GM19395 (cell line): ENCODE measurements at regions not wholly inside any gene's neighbourhood (a gene's known extent, or its start where the extent isn't known, plus 50 kb on each side); places are given as distances from the start of the nearest gene placed in this dataset.

Experiments
- ATAC-seq: cut with Tn5 transposase; IDR thresholded peaks from one replicate; pipeline ENCODE4 v1.9.1; 2021; ENCODE audit warnings: mild to moderate bottlenecking, moderate library complexity; ENCODE audit not compliant: unreplicated experiment

- ATAC-seq: no peak
Observed at GRCh38 chr7:12783421-12784095, 96.1 kb downstream of the ARL4A start.

DNA sequence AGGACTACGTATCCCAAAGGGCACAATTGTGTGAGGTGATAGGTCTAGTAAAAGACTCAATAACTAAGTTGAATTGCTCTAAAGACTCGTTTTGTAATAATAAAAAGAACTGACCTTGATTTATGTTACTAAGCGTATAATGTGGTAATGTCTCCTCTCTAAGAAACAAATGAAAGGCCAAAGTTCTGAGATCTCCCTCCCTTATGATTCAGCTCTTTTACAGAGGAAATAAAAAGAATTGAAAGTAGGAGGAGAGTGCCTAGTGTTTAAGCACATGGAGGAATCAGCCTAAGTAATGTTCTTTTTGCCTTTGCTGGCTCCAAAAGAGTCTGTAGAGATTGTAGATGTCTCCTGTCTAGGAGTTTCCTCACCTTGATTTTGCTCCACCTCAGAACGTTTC lies 98.0 kb downstream of the ARL4A start:
- ATAC-seq: no peak

DNA sequence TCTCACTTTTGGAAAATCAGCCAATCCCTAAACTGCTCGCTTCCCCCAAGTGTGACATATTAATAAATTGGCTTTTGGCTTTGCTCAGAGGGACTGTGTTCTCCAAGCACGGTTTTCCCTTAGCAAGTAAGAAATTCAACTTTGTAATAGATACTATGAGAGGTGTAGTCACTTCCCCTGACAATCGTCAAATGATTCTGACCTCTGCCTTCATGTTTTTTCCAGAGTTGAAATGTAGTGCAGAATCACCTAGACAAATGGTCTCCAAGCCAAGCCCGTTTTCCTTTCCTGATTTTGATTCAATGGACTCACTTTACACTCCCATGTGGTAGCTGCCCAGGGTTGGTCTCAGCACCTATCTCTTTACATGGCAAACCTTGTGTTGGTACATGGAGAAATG lies 99.1 kb downstream of the ARL4A start:
- ATAC-seq: no peak

GRCh38 chr7:12788171-12788570 lies 100.7 kb downstream of the ARL4A start:
- ATAC-seq: no peak

GRCh38 chr7:12788591-12788990 lies 101.2 kb downstream of the ARL4A start:
- no peak for ATAC-seq

- ATAC-seq: no peak
Observed at GRCh38 chr7:12794722-12795302, 107.4 kb downstream of the ARL4A start.

DNA sequence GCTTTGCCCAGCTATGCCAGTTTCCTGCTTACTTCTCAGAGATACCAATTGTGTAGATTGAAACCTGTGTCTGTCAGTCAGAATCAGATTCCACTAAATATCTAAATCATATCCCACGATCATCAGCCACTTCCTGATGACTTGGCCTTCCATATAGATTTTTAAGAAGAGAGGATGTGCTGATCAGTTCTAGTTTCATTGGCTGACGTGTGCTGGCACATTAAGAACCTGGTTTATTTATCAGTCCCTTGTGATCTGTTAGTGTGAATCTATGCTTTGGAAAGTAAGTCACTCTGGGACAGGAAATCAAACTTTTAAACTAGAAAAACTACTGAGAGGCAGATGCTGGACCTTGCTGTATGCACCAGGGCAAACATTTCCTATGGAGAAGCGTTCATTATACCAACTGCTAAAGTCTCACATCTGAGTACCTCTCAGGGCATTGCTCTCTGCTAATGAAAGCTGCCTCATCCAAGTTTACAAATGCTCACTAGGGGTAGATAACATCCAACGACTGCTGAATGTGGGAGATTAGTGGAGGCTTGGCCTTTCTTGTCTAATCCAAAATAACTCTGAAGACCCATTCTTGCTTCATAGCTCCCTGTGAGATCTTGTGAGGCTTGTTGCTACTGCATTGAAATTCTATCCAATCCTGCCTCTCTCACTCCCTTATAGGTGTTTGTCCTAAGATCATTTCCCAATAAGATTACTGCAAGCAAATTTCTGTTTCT lies 109.1 kb downstream of the ARL4A start:
- no peak for ATAC-seq

DNA sequence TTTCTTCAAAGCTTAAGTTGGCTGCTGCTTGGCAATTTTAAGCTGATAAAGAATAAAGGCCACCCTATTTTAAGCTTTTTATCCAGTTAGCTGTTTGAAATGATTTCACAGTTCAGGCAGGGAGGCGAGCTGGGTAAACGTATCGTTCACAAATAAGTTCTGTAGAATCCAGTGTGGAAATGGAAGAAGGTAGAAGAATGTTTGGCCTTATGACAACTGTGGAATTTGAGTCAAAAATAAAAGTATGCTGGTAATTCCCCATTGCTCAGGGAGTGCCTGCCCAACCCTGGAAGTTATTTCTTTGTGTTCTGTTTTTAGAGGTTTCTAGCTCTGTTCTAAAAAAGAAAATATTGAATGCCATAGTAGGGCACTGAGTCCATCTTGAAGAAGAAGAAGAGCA lies 113.1 kb downstream of the ARL4A start:
- no peak for ATAC-seq

GRCh38 chr7:12801107-12801506 lies 113.7 kb downstream of the ARL4A start:
- ATAC-seq: no peak

DNA sequence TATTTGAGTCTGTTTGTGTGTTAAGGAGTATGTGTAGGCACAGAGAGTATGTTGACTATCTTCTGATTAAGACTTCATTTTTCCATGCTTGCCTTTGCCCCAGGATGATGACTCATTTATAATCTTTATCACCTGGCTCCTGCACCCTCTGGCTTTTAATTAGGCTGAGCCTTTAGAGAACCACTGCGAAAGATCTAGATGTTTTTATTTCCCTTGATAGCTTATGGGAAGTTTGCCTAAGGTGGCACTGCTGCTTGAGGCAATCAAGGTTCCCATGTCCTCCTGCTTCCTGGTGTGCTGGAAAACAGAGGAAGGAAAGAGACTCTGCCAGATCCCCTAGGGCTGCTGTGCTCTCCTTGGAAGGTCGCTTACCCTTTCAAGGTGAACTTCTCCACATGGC lies 114.6 kb downstream of the ARL4A start:
- no peak for ATAC-seq

DNA sequence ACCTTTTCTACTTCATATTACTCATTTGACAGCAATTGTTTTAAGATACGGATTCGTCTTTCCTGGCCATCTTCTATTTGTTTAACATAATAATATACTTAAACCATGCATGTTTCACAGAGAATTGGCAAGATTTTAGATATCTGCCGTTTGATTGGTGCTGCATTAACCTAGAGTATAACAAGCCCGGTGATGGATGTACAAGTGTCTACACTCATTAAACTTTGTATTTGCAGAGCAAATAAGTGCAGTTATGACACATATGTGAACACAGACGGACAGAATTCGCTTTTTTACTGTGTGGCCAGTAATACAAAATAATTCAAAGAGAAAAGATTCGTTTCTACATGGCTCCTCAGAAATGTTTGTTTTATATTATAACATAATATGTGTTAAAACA lies 116.1 kb downstream of the ARL4A start:
- ATAC-seq: no peak

DNA sequence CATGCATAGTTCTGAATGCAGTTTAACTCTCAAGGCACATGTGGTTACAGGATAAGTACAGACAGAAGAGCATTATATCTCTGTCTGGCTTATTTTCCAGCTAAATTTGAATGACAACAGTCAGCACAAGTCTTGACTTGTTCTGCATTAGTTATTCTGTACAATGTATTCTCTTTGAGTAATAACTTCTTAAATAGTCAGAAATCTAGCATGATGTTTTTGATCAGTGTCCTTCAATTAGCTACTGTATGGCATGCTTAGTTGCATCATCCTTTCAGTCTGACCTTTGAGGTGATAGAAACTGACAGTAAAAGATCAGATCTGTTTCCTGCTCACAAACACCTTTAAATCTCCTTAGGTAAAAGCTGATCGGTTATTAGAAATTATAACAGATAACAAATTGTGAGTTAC lies 118.1 kb downstream of the ARL4A start:
- ATAC-seq: no peak

DNA sequence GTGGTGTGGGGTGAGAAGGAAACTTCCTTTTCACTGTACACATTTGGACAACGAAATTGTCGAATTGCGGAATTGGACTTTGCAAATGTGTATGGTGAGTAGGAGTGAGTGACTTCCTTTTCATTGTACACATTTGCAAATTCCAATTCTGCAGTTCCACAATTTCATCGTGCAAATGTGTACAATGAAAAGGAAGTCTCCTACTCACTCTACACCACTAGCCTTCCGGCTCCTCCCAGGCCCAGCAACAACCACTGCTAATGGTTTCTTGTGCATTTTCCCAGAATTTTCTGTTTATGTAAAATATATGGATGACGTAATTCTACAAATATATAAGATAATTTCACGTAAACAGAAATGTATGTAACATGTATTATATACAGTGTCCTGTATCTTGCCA lies 118.5 kb downstream of the ARL4A start:
- ATAC-seq: no peak

DNA sequence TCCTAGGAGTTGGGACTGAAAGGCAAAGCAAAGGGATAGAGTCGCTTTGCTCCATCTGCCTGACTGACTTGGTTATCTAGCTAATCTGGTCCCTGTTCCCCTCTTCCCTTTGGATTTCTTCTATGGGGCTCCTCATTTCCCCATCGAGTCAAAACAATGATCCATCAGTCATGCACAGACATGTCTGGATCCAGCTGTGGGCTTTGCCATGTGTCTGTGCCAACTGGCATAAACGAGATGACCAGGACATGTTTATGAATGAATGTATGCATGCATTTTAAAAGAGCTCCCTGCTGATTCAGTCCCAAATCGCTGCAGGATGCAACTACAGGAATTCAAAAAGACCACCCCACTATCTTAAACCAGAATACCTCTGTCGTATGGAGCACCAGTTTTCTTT lies 122.0 kb downstream of the ARL4A start:
- no peak for ATAC-seq

DNA sequence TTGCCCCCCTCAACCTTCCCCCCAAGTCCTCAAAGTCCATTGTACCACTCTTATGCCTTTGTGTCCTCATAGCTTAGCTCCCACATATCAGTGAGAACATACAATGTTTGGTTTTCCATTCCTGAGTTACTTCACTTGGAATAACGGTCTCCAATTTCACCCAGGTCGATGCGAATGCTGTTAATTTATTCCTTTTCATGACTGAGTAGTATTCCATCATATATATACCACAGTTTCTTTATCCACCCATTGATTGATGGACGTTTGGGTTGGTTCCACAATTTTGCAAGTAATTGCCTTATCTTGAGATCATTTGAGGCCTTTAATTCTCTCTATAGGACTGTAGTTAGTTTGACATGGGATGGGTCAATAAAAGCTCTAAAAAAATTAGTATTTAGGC lies 124.7 kb downstream of the ARL4A start:
- no peak for ATAC-seq

DNA sequence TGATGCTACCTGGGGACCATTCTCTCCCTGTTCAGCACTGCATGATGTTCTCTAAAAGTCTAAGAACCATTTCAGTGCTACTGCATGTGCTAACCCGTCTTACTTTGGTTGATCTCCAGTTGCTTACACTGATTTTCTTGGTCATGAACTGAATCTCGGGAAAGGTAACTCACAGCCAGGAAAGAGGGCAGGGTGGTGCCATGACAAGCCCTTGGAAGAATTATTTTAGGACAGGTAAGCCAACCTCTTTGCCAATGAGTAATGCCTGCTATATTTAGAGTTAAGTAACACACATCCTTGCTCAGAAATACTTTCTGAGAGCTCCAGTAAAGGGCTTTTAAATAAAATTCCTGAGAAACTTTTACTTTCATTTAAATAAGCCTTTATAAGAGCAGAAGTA lies 126.7 kb downstream of the ARL4A start:
- no peak for ATAC-seq

DNA sequence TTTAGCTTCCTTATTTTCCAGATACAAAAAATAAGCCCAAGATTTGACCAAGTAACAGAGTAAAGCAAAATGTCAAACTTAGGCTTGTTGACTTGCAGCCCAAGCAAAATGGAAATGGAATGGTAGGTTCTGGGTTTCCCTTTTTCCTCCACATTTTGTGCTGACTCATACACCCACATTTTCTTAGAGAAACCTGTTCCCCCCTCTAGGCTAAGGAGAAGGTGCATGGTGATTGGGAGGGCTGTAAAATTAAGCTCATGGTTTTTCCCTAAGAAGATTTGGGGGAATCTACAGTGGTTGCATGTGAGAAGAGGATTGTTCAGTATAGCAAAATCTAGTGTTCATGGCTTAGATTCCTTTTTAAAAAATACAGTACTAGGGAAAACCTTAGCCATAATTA lies 127.4 kb downstream of the ARL4A start:
- no peak for ATAC-seq

- no peak for ATAC-seq
Observed at GRCh38 chr7:12815426-12815825, 128.0 kb downstream of the ARL4A start.

DNA sequence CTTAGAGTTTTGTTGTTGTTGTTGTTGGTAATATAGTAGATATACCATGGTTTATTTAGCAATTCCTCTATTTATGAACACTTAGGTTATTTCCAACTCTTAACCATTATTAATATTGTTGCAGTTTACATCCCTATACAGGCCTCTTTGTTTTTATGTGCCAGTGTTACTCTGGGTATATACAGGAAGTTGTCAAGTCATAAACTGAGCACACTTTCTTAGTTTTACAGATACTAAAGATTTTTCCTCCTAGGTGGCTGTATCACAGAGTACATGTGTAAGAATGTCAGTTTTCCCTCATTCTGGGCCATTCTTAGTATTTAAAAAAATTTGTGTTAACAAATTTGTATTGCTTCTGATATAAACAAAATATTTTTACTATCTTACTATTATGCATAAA lies 128.4 kb downstream of the ARL4A start:
- no peak for ATAC-seq

DNA sequence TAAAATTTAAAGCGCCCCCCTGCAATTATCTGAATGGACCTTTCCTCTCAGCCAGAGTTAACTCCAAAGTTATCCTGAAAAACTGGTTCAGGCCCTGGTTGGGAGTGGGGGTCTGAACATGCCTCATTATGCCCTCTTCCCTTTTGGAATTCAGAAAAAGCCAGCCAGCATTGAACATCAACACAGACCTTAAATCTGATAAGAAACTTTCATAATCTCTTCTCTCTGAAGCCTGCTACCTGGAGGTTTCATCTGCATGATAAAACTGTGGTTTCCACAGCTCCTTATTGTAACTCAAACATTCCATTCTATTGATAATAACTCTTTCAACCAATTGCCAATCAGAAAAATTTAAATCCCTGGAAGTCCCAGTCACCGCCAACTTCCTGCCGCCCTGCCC lies 133.3 kb downstream of the ARL4A start:
- no peak for ATAC-seq

GRCh38 chr7:12821746-12822145 lies 134.3 kb downstream of the ARL4A start:
- no peak for ATAC-seq

DNA sequence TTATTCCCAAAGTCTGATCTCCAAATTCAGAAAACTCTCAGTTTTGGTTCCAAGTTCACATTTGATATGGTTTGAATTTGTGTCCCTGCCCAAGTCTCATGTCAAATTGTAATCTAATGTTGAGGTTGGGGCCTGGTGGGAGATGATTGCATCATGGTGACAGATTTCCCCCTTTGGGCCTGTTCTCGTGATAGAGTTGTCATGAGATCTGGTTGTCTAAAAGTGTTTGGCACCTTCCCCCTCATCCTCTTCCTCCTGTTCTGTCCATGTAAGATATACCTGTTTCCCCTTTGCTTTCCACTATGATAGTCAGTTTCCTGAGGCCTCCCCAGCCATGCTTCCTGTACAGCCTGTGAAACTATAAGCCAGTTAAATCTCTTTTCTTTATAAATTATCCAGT lies 138.6 kb downstream of the ARL4A start:
- ATAC-seq: no peak
